Epithelial cell of prostate (primary cell): ENCODE measurements at regions not wholly inside any gene's neighbourhood (a gene's known extent, or its start where the extent isn't known, plus 50 kb on each side); places are given as distances from the start of the nearest gene placed in this dataset.

Experiments
- DNase-seq: peaks from one replicate; pipeline ENCODE4 v3.0.0-alpha.2; 2011; ENCODE audit warnings: low read depth, low spot score
- H3K27ac ChIP-seq: fragments of 450-650 bp; 2 replicates; pipeline ENCODE4 v1.5.1; 2017; ENCODE audit warnings: mild to moderate bottlenecking

- DNase-seq, result no peak
- no peak overlapping the region for H3K27ac ChIP-seq
These were observed 58.8 kb downstream of the SPRY1 start for GRCh38 chr4:123455360-123455759.

- H3K27ac ChIP-seq, result peak overlapping the region; percentile 17
- peak; percentile 77 for DNase-seq
These were observed 65.4 kb downstream of the SPRY1 start for GRCh38 chr4:123462007-123462406.

- no peak overlapping the region for H3K27ac ChIP-seq
- no peak for DNase-seq
These were observed 67.3 kb downstream of the SPRY1 start for GRCh38 chr4:123463869-123464268.

GRCh38 chr4:123465416-123465815, 68.8 kb downstream of the SPRY1 start:
- DNase-seq, result no peak
- H3K27ac ChIP-seq, result no peak overlapping the region

- DNase-seq, result no peak
- H3K27ac ChIP-seq, result no peak overlapping the region
These were observed 69.6 kb downstream of the SPRY1 start for GRCh38 chr4:123466080-123466785.

- DNase-seq, result no peak
These were observed 72.0 kb downstream of the SPRY1 start for GRCh38 chr4:123468479-123469031.

GRCh38 chr4:123469245-123469644, 72.7 kb downstream of the SPRY1 start:
- no peak overlapping the region for H3K27ac ChIP-seq
- no peak for DNase-seq

More at GRCh38 chr4:123468479-123469031, 72.0 kb downstream of the SPRY1 start:
- no peak overlapping the region for H3K27ac ChIP-seq

GRCh38 chr4:123469696-123470095, 73.1 kb downstream of the SPRY1 start:
- H3K27ac ChIP-seq, result no peak overlapping the region
- DNase-seq, result no peak

GRCh38 chr4:123470640-123471039, 74.0 kb downstream of the SPRY1 start:
- DNase-seq, result no peak
- H3K27ac ChIP-seq, result no peak overlapping the region

GRCh38 chr4:123471655-123472369, 75.2 kb downstream of the SPRY1 start:
- no peak overlapping the region for H3K27ac ChIP-seq
- no peak for DNase-seq

GRCh38 chr4:123474817-123475216, 78.2 kb downstream of the SPRY1 start:
- DNase-seq, result no peak
- no peak overlapping the region for H3K27ac ChIP-seq

- no peak for DNase-seq
- H3K27ac ChIP-seq, result no peak overlapping the region
These were observed 79.5 kb downstream of the SPRY1 start for GRCh38 chr4:123476089-123476488.

- DNase-seq, result no peak
These were observed 81.2 kb downstream of the SPRY1 start for GRCh38 chr4:123477711-123478209.

GRCh38 chr4:123478859-123479345, 82.3 kb downstream of the SPRY1 start:
- H3K27ac ChIP-seq, result peak overlapping the region; percentile 81
- peak; percentile 81 for DNase-seq

More at GRCh38 chr4:123477711-123478209, 81.2 kb downstream of the SPRY1 start:
- no peak overlapping the region for H3K27ac ChIP-seq

GRCh38 chr4:123479944-123480343, 83.3 kb downstream of the SPRY1 start:
- peak; percentile 68 for DNase-seq
- peak overlapping the region; percentile 81 for H3K27ac ChIP-seq

- DNase-seq, result peak; percentile 96
These were observed 84.3 kb downstream of the SPRY1 start for GRCh38 chr4:123480706-123481418.

GRCh38 chr4:123481717-123482116, 85.1 kb downstream of the SPRY1 start:
- DNase-seq, result no peak
- H3K27ac ChIP-seq, result peak overlapping the region; percentile 81

More at GRCh38 chr4:123480706-123481418, 84.3 kb downstream of the SPRY1 start:
- peak overlapping the region; percentile 81 for H3K27ac ChIP-seq

GRCh38 chr4:123484291-123484926, 87.8 kb downstream of the SPRY1 start:
- no peak overlapping the region for H3K27ac ChIP-seq
- no peak for DNase-seq

- H3K27ac ChIP-seq, result no peak overlapping the region
- DNase-seq, result no peak
These were observed 89.0 kb downstream of the SPRY1 start for GRCh38 chr4:123485601-123486000.

GRCh38 chr4:123488916-123489315, 92.3 kb downstream of the SPRY1 start:
- H3K27ac ChIP-seq, result peak overlapping the region; percentile 60
- peak; percentile 81 for DNase-seq
